Testis (tissue), 2 donors: ENCODE measurements at regions not wholly inside any gene's neighbourhood (a gene's known extent, or its start where the extent isn't known, plus 50 kb on each side); places are given as distances from the start of the nearest gene placed in this dataset.

Source experiments
- POLR2A ChIP-seq: fragments of 450-650 bp; IDR thresholded peaks from one replicate; pipeline ENCODE4 v1.6.1; 2017; ENCODE audit warnings: antibody characterized with exemption, mild to moderate bottlenecking, moderate library complexity
- TF ChIP-seq, protein P1 (sequence below), 3 experiments: fragments of 450-650 bp in 2 of 3; fragments of 200-600 bp in 1 of 3; sonication (generic) in 1 of 3; IDR thresholded peaks; one replicate each; pipeline ENCODE4 v1.5.1; 2016 to 2019; ENCODE audit warnings: antibody characterized with exemption in 3 of 3, mild to moderate bottlenecking in 2 of 3, moderate library complexity in 1 of 3

DNA sequence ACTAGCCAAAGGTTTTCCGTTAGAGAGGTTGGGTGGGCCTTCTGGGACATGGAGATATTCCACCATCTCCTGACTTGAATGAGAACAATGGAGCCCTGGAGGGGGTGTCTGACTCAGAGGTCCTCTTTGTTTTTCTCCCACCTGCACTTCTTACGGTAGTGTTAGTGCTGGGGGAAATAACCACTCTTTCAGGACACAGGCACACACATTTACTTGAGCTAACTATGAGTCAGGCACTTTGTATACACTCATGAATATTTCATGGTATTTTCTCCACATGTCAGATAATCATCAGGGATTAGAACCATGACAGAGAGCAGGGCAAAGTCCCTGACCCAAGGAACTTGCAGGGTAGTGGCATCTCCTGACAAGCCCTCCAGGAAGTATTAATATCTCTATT is 439.1 kb downstream of the TSN start:
- TF ChIP-seq, protein P1, sequence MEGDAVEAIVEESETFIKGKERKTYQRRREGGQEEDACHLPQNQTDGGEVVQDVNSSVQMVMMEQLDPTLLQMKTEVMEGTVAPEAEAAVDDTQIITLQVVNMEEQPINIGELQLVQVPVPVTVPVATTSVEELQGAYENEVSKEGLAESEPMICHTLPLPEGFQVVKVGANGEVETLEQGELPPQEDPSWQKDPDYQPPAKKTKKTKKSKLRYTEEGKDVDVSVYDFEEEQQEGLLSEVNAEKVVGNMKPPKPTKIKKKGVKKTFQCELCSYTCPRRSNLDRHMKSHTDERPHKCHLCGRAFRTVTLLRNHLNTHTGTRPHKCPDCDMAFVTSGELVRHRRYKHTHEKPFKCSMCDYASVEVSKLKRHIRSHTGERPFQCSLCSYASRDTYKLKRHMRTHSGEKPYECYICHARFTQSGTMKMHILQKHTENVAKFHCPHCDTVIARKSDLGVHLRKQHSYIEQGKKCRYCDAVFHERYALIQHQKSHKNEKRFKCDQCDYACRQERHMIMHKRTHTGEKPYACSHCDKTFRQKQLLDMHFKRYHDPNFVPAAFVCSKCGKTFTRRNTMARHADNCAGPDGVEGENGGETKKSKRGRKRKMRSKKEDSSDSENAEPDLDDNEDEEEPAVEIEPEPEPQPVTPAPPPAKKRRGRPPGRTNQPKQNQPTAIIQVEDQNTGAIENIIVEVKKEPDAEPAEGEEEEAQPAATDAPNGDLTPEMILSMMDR (IDR thresholded peaks at IDR 0.05), result no peak
- no peak for TF ChIP-seq POLR2A
